GM12872 (cell line): ENCODE measurements at regions not wholly inside any gene's neighbourhood (a gene's known extent, or its start where the extent isn't known, plus 50 kb on each side); places are given as distances from the start of the nearest gene placed in this dataset.

Experiments used
- TF ChIP-seq, protein P1 (sequence below): IDR thresholded peaks from 3 replicates; pipeline ENCODE4 v1.5.1; 2011; ENCODE audit warnings: low read depth, mild to moderate bottlenecking, low read length, moderate library complexity; ENCODE audit not compliant: insufficient read depth

DNA sequence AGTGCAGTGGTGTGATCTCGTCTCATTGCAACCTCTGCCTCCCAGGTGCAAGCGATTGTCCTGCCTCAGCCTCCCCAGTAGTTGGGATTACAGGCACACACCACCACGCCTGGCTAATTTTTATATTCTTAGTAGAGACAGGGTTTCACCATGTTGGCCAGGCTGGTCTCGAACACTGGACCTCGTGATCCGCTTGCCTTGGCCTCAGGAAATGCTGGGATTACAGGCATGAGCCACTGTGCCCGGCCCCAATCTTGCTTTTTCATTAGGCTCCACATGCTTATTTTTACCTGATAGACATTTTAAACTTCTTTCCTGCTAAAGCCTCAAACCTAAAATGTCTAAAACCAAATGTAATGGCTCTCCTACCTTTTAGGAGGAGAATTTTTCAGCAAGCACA, 817.0 kb upstream of the NECTIN3 start:
- TF ChIP-seq, protein P1, sequence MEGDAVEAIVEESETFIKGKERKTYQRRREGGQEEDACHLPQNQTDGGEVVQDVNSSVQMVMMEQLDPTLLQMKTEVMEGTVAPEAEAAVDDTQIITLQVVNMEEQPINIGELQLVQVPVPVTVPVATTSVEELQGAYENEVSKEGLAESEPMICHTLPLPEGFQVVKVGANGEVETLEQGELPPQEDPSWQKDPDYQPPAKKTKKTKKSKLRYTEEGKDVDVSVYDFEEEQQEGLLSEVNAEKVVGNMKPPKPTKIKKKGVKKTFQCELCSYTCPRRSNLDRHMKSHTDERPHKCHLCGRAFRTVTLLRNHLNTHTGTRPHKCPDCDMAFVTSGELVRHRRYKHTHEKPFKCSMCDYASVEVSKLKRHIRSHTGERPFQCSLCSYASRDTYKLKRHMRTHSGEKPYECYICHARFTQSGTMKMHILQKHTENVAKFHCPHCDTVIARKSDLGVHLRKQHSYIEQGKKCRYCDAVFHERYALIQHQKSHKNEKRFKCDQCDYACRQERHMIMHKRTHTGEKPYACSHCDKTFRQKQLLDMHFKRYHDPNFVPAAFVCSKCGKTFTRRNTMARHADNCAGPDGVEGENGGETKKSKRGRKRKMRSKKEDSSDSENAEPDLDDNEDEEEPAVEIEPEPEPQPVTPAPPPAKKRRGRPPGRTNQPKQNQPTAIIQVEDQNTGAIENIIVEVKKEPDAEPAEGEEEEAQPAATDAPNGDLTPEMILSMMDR = no peak

DNA sequence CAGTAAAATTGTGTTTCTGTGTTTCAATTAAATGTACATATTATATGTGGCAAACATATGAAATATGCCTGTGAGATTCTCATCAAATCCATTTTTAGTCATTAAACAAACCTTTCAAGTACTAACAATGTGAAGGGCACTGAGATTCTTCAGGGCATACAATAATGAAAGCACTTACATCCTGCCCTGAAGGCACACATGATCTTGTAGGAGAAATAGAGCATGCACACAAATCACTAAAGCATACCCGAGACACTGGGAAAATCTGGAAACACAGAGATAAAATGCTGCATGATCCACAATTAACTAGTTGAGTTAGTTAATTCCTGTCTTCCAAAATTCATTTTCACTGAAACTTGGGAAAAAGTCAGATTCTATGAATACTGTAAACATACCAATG, 810.5 kb upstream of the NECTIN3 start:
- TF ChIP-seq, protein P1 = no peak

DNA sequence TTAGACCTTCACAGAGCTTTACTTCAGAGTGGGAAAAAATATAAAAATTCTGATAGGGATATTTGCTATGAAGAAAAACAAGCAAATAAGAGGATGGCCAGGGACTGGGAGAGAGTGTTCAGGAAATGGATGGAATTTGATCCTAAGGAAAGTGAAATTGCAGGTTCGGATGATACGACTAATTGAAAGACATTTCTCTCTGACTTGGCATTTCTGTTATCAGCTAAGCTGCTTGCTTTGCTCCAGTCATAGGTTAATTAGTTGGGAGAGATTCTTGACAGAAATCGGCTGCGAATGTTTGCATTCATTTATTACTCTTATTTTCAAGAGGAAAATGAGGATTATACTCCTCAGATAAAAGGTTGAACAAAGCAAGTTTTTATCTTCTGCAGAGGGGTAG, 808.7 kb upstream of the NECTIN3 start:
- TF ChIP-seq, protein P1 = no peak

DNA sequence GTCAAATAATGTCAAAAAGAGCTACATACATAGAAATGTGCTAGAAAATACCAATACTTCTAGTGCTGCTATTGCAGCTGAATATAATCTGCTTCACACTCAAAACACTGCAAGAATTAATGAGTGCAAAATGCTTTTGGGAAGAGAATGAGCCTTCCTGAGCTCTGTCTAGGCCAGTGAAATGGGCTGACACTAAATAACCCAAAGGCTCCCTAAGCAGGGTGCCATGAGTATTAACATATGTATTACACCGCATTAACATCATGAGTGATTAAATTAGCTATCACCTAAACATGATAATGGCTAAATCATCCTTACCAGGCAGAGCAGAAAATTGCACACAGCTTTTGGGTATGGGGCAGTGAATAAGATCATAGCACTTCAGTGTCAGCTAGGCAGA, 806.3 kb upstream of the NECTIN3 start:
- TF ChIP-seq, protein P1 = no peak

DNA sequence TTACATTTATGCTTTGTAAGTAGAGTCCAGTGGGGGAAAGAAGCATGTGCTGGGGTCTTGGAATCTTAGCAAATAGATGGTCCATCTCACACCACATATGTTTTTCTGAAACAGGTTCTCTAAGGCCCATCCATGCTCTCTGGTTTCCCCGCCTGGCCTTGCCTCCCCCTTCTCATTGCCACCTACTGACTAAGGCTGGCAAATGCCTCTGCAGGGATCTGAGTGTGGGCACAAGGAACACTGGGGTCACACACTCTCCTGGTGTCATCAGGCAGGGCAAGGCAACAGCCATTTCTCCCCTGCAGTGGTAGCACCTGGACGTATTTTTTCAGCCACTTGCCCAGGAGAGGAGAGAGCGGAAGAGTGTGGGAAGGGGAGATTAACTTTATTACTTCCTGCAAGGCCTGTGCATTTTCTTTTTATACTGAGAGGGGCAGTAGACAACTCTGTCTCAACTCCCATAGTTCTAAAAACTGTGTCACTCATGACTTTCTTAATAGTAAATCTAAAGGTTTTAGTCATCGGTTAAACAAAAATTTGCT, 804.2 kb upstream of the NECTIN3 start:
- TF ChIP-seq, protein P1 = no peak

DNA sequence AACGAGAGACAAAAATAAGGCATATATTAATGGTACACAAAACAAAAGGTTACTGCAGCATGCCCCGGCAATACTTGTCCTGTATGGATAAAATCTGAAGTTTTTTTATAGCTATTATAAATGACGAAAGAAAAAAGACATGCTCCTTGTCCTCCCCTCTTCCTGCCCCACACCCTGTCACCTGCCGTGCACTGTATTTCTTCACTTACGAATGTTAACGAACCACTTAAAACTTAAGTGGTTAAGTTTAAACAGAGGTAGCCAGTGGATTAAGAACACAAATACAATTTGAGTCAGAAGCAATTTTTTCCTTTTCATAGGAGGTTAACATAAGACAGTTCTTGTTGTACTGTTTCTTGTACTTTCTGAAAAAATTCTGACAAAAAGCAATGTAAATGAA, 799.1 kb upstream of the NECTIN3 start:
- TF ChIP-seq, protein P1 = no peak

DNA sequence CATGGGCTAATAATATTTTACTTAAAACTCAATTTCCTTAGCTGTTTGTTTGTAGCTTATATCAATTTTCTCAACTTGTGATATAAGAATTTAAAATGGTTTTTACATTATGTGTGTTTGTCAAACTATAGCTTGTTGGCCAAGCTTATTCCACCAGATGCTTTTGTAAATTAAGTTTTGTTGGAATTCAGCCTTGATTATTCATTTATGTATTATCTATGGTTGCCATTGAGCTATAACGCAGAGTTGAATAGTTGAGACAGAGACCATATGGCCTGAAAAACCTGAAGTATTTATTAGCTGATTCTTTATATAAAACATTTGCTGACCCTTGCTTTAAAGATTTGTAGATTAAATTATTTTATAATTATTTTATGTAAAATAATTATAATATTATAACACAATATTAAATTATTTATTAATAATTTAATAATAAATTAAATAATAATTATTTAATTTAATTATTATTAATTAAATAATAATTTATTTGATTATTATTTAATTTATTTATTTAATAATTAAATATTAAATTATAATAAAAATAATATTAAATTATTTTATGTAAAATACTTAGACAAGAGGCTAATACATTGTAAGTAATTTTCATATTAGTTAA, 779.6 kb upstream of the NECTIN3 start:
- TF ChIP-seq, protein P1 = no peak
